ENCODE measurements at regions not wholly inside any gene's neighbourhood (a gene's known extent, or its start where the extent isn't known, plus 50 kb on each side); places are given as distances from the start of the nearest gene placed in this dataset.

DNA sequence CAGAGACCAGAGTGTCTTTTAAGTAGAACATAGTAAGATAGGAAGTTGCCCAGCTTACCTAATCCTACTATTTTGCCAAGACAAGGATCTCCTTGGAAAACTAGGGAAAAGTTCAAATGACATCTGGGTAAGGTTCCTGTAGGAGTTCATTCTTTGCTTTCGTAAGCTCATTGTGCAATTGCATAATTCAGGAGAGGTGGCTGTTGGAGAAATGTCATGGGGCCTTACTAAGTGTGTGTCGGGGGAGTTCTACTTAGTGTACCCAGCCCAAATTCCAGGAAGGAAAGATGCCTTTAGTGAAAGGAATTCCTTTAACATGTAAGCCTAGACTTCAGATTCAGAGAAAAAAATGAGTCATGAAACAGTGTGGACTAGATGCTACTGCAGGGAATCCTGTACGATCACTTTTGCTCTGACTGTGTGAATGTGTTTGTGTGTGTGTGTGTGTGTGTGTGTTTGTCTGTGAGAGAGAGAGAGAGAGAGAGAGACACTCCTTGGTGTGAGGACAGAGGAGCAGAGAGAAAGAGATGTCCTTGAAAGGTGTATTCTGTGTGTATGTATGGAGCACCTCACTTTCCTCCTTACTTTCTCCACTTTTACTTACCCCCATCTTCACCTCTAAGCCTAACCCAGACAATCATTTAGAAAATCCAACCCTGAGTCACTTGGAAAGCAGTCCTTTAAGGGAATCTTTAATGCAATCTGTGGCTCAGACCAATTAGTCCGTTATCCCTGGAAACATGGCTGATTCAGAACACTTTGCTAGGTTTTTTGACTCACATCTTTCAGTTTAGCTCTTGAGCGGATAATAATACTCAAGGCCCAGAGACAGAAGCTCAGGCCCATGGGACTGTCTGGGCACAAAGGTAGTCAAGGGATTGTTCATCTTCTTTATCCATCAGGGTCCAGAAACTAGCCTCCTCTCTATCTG, 114.5 kb upstream of the ACSL4 start:
- Histone ChIP-seq H3K4me2 (ENCODE audit: low read depth, low read length, poor library complexity, severe bottlenecking) (no peak overlapping the region), H3K27me3 (ENCODE audit: low read length) (no peaks in the 10 kb centered on the region), H3K9ac (ENCODE audit: low read length) (no peak overlapping the region), H2AFZ (ENCODE audit: low read length) (no peak overlapping the region), H4K20me1 (ENCODE audit: insufficient read depth, low read depth, low read length) (no peaks in the 10 kb centered on the region), H3K79me2 (ENCODE audit: low read length) (no peaks in the 10 kb centered on the region), H3K9me2 (replicated peaks; ENCODE audit: insufficient read depth, low read length) (no peaks in the 10 kb centered on the region), H3K36me3 (ENCODE audit: insufficient read depth, low read length) (no peaks in the 10 kb centered on the region), H3K4me1 (ENCODE audit: low read length) (peaks cover 15% of the 10 kb centered on the region), H3K4me3 (ENCODE audit: low read length) (no peak overlapping the region), H3K9me3 (ENCODE audit: low read length) (no peaks in the 10 kb centered on the region), H3K27ac (ENCODE audit: low read length) (no peak overlapping the region)
- DNase-seq = no peak

DNA sequence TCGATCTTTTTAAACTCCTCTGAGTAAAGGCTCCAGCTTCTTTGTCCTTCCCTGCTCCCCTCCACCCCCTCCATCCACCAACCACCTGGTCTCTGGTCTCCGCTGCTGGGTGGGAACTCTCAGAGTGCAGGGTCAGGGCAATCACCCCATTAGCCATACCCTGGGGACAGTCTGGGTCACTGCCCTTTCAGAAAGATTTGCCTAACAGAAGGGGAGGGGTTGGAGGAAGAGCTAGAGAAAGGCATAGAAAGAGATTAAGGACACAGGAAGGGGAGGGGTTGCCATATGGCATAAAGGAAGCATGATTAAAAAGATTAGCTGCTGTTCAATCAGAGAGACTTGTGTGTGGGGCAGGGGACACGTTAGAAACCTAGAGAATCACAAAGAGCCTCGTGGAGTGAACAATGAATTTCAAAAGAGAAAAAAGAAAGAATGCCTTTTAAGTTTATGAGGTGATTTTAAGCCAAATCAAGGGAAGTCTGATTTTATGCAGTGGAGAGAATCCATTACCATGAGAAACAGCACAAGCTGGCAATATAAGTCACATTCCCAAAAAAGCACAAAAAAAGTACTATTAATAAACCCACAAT, 115.5 kb upstream of the ACSL4 start:
- Histone ChIP-seq H3K9ac (ENCODE audit: low read length) (0 out of 2 replicates have a peak overlapping the region, but pooled peaks have one; percentile 11), H3K27me3 (ENCODE audit: low read length) (no peaks in the 10 kb centered on the region), H3K4me3 (ENCODE audit: low read length) (peak overlapping the region; percentile 15; the same call in 1 of the 2 replicates), H3K27ac (ENCODE audit: low read length) (no peak overlapping the region), H3K36me3 (ENCODE audit: insufficient read depth, low read length) (no peaks in the 10 kb centered on the region), H3K9me3 (ENCODE audit: low read length) (no peaks in the 10 kb centered on the region), H3K9me2 (replicated peaks; ENCODE audit: insufficient read depth, low read length) (no peaks in the 10 kb centered on the region), H3K4me2 (ENCODE audit: low read depth, low read length, poor library complexity, severe bottlenecking) (peak overlapping the region; percentile 40), H4K20me1 (ENCODE audit: insufficient read depth, low read depth, low read length) (no peaks in the 10 kb centered on the region), H3K79me2 (ENCODE audit: low read length) (no peaks in the 10 kb centered on the region), H2AFZ (ENCODE audit: low read length) (peak overlapping the region; percentile 33; the same call in 1 of the 2 replicates), H3K4me1 (ENCODE audit: low read length) (peaks cover 15% of the 10 kb centered on the region)
- DNase-seq = peak; percentile 70

DNA sequence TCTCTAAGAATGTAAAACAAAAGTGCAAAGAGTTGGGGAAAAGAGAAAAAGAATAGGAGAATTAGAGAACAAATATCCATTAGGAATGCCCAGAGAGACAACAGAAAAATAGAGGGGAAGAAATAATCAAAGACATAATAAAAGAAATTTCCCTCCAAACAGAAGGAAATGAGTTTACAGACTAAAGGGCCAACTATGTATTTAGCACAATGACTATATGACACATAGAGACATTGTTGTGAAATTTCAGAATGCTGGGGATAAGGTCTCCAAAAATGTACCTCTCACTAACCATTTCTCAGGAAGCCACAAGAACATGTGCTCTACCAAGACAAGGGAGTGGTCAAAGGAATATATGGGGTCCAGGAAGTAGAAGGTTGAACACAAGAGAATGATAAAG, 121.0 kb upstream of the ACSL4 start:
- no peaks in the 10 kb centered on the region for H3K27me3 ChIP-seq (ENCODE audit: low read length)
- no peaks in the 10 kb centered on the region for H3K36me3 ChIP-seq (ENCODE audit: insufficient read depth, low read length)
- H3K4me2 ChIP-seq (ENCODE audit: low read depth, low read length, poor library complexity, severe bottlenecking) = no peak overlapping the region
- H3K4me1 ChIP-seq (ENCODE audit: low read length) = peaks cover 2% of the 10 kb centered on the region
- H3K79me2 ChIP-seq (ENCODE audit: low read length) = no peaks in the 10 kb centered on the region
- H2AFZ ChIP-seq (ENCODE audit: low read length) = no peak overlapping the region
- no peak overlapping the region for H3K27ac ChIP-seq (ENCODE audit: low read length)
- DNase-seq = no peak
- no peak overlapping the region for H3K9ac ChIP-seq (ENCODE audit: low read length)
- H3K9me3 ChIP-seq (ENCODE audit: low read length) = no peaks in the 10 kb centered on the region
- H4K20me1 ChIP-seq (ENCODE audit: insufficient read depth, low read depth, low read length) = no peaks in the 10 kb centered on the region
- no peaks in the 10 kb centered on the region for H3K9me2 ChIP-seq (replicated peaks; ENCODE audit: insufficient read depth, low read length)
- H3K4me3 ChIP-seq (ENCODE audit: low read length) = no peak overlapping the region

GRCh38 chrX:109855501-109855900, 122.4 kb upstream of the ACSL4 start:
- no peaks in the 10 kb centered on the region for H3K9me3 ChIP-seq (ENCODE audit: low read length)
- H3K9me2 ChIP-seq (replicated peaks; ENCODE audit: insufficient read depth, low read length) = no peaks in the 10 kb centered on the region
- H3K4me2 ChIP-seq (ENCODE audit: low read depth, low read length, poor library complexity, severe bottlenecking) = no peak overlapping the region
- H3K27ac ChIP-seq (ENCODE audit: low read length) = no peak overlapping the region
- no peaks in the 10 kb centered on the region for H3K36me3 ChIP-seq (ENCODE audit: insufficient read depth, low read length)
- H3K79me2 ChIP-seq (ENCODE audit: low read length) = no peaks in the 10 kb centered on the region
- H3K9ac ChIP-seq (ENCODE audit: low read length) = no peak overlapping the region
- peak; percentile 47 for DNase-seq
- H3K27me3 ChIP-seq (ENCODE audit: low read length) = no peaks in the 10 kb centered on the region
- H2AFZ ChIP-seq (ENCODE audit: low read length) = no peak overlapping the region
- no peak overlapping the region for H3K4me3 ChIP-seq (ENCODE audit: low read length)
- H4K20me1 ChIP-seq (ENCODE audit: insufficient read depth, low read depth, low read length) = no peaks in the 10 kb centered on the region
- H3K4me1 ChIP-seq (ENCODE audit: low read length) = no peaks in the 10 kb centered on the region

- H3K27me3 ChIP-seq (ENCODE audit: low read length) = no peaks in the 10 kb centered on the region
- peak; percentile 77 for DNase-seq
- H3K36me3 ChIP-seq (ENCODE audit: insufficient read depth, low read length) = no peaks in the 10 kb centered on the region
- H3K4me1 ChIP-seq (ENCODE audit: low read length) = no peaks in the 10 kb centered on the region
- no peak overlapping the region for H3K4me2 ChIP-seq (ENCODE audit: low read depth, low read length, poor library complexity, severe bottlenecking)
- H2AFZ ChIP-seq (ENCODE audit: low read length) = no peak overlapping the region
- H3K9ac ChIP-seq (ENCODE audit: low read length) = no peak overlapping the region
- H3K9me3 ChIP-seq (ENCODE audit: low read length) = no peaks in the 10 kb centered on the region
- H3K9me2 ChIP-seq (replicated peaks; ENCODE audit: insufficient read depth, low read length) = no peaks in the 10 kb centered on the region
- no peak overlapping the region for H3K27ac ChIP-seq (ENCODE audit: low read length)
- H3K4me3 ChIP-seq (ENCODE audit: low read length) = no peak overlapping the region
- no peaks in the 10 kb centered on the region for H3K79me2 ChIP-seq (ENCODE audit: low read length)
- H4K20me1 ChIP-seq (ENCODE audit: insufficient read depth, low read depth, low read length) = no peaks in the 10 kb centered on the region
Measured at GRCh38 chrX:109856974-109857373, 123.9 kb upstream of the ACSL4 start.

DNA sequence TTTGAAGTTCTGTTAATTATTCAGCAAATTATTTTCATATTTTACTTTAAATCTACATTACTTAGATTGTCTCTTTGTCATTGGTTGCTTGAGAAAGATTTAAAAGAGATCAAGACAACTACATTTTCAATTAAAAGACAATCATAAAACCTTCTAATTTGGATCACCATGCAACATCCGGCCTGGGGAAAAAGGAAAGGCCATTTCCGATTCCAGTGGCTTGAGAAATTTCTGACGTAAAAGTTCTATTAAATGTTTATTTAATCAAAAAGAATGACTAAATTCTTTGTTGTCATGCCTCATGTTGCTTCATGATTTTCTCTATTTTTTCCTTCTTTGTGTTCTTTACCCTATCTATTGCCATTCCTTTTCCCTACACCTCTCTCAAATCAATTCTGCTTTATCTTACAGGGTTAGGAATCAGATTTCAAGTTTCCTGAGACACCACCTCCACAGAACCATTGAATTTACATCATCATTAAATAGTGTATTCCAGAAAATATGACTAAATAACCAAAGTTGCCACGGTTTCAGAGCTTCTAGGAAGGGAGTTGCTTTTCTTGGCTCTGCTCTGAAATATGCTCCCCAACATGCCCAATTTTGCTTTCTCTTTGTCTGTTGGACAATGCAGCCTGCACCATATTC, 124.6 kb upstream of the ACSL4 start:
- no peak for DNase-seq
- Histone ChIP-seq H3K4me2 (ENCODE audit: low read depth, low read length, poor library complexity, severe bottlenecking) (no peak overlapping the region), H3K36me3 (ENCODE audit: insufficient read depth, low read length) (no peaks in the 10 kb centered on the region), H3K4me1 (ENCODE audit: low read length) (no peaks in the 10 kb centered on the region), H4K20me1 (ENCODE audit: insufficient read depth, low read depth, low read length) (no peaks in the 10 kb centered on the region), H3K27ac (ENCODE audit: low read length) (no peak overlapping the region), H3K79me2 (ENCODE audit: low read length) (no peaks in the 10 kb centered on the region), H3K4me3 (ENCODE audit: low read length) (no peak overlapping the region), H3K9me2 (replicated peaks; ENCODE audit: insufficient read depth, low read length) (no peaks in the 10 kb centered on the region), H2AFZ (ENCODE audit: low read length) (no peak overlapping the region), H3K9me3 (ENCODE audit: low read length) (no peaks in the 10 kb centered on the region), H3K9ac (ENCODE audit: low read length) (no peak overlapping the region), H3K27me3 (ENCODE audit: low read length) (no peaks in the 10 kb centered on the region)

DNA sequence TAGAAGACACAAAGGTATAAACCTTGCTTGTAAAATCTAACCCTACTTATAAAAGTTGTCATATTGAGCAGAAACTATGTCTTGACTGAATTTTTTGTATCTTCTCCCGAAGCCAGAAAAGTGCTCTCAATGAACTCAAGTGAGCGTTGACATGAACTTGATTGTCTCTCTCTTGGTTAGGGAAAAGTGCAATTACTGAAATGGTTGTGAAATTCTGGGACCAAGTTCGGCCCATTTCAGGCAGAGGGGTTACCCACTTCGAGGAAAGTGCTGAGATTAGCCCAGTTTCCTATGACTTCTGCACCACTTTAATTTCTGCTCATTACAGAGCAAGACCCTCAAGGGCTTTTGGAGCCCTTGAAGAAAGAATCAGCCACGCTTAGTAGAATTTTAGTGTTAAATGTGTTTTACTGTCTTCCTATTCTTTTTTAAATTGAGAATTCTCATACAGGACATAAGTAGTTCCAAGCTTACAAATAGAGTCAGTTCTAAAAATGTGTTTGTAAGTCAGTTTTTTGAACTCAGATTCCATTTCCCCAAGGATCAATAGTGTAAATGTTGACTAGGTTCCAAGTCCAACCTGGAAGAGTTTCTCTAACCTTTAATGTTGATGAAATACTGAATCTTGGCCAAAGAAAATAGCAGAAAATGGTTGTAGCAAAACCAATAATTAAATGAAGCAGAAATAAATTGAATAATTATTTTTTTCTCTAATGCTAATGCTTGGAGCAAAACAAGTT, 125.7 kb upstream of the ACSL4 start:
- no peak for DNase-seq
- no peak overlapping the region for H3K4me3 ChIP-seq (ENCODE audit: low read length)
- H3K27me3 ChIP-seq (ENCODE audit: low read length) = no peaks in the 10 kb centered on the region
- H3K9ac ChIP-seq (ENCODE audit: low read length) = no peak overlapping the region
- no peaks in the 10 kb centered on the region for H4K20me1 ChIP-seq (ENCODE audit: insufficient read depth, low read depth, low read length)
- no peaks in the 10 kb centered on the region for H3K79me2 ChIP-seq (ENCODE audit: low read length)
- H3K36me3 ChIP-seq (ENCODE audit: insufficient read depth, low read length) = no peaks in the 10 kb centered on the region
- no peak overlapping the region for H3K27ac ChIP-seq (ENCODE audit: low read length)
- no peaks in the 10 kb centered on the region for H3K4me1 ChIP-seq (ENCODE audit: low read length)
- H3K9me3 ChIP-seq (ENCODE audit: low read length) = no peaks in the 10 kb centered on the region
- no peak overlapping the region for H3K4me2 ChIP-seq (ENCODE audit: low read depth, low read length, poor library complexity, severe bottlenecking)
- no peak overlapping the region for H2AFZ ChIP-seq (ENCODE audit: low read length)
- no peaks in the 10 kb centered on the region for H3K9me2 ChIP-seq (replicated peaks; ENCODE audit: insufficient read depth, low read length)

GRCh38 chrX:109859651-109860050, 126.6 kb upstream of the ACSL4 start:
- Histone ChIP-seq H3K9me3 (ENCODE audit: low read length) (no peaks in the 10 kb centered on the region), H3K9ac (ENCODE audit: low read length) (no peak overlapping the region), H4K20me1 (ENCODE audit: insufficient read depth, low read depth, low read length) (no peaks in the 10 kb centered on the region), H3K4me2 (ENCODE audit: low read depth, low read length, poor library complexity, severe bottlenecking) (no peak overlapping the region), H2AFZ (ENCODE audit: low read length) (no peak overlapping the region), H3K36me3 (ENCODE audit: insufficient read depth, low read length) (no peaks in the 10 kb centered on the region), H3K27ac (ENCODE audit: low read length) (no peak overlapping the region), H3K79me2 (ENCODE audit: low read length) (no peaks in the 10 kb centered on the region), H3K4me1 (ENCODE audit: low read length) (no peaks in the 10 kb centered on the region), H3K27me3 (ENCODE audit: low read length) (no peaks in the 10 kb centered on the region), H3K4me3 (ENCODE audit: low read length) (no peak overlapping the region), H3K9me2 (replicated peaks; ENCODE audit: insufficient read depth, low read length) (no peaks in the 10 kb centered on the region)
- no peak for DNase-seq
